Keratinocyte (primary cell): ENCODE measurements at regions not wholly inside any gene's neighbourhood (a gene's known extent, or its start where the extent isn't known, plus 50 kb on each side); places are given as distances from the start of the nearest gene placed in this dataset.
"Not testable (repeated sequence)": the region's sequence is repeated elsewhere in the genome, so short reads cannot be mapped to it uniquely, and the experiment has no call there.

Experiments
- EZH2 ChIP-seq: IDR thresholded peaks from one replicate; pipeline ENCODE4 v1.6.1; 2012; ENCODE audit warnings: inconsistent platforms, mild to moderate bottlenecking, low read length, moderate library complexity
- TF ChIP-seq, protein P1 (sequence below), 3 experiments: IDR thresholded peaks in 1 of 3; conservative IDR thresholded peaks in 1 of 3; optimal IDR thresholded peaks in 1 of 3; 2 replicates in 2 of 3; 3 replicates in 1 of 3; pipeline versions ENCODE3 to v1.5.1; 2011; ENCODE audit warnings: low read length in 3 of 3, mild to moderate bottlenecking in 3 of 3, moderate library complexity in 2 of 3, control low read depth in 1 of 3, inconsistent platforms in 1 of 3; ENCODE audit not compliant: insufficient read depth in 2 of 3; ENCODE audit errors: extremely low read depth in 1 of 3

DNA sequence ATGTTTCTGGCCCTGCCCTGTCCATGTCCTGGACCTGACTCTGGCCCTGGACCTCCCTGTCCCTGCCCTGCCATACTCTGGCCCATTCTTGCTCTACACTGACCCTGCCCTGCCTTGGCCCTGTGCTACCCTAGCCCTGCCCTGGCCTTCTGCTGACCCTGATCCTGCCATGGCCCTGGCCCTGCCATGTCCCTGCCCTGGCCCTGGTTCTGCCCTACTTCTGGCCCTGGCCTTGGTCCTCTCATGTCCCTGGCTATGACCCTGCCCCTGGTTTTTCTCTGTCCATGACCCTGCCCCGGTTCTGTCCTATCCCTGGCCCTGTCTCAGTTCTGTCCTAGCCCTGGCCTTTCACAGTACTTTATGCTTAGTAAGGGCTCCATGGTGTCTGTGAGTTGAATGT, 234.5 kb downstream of the GOLGA6L6 start:
- TF ChIP-seq, protein P1, sequence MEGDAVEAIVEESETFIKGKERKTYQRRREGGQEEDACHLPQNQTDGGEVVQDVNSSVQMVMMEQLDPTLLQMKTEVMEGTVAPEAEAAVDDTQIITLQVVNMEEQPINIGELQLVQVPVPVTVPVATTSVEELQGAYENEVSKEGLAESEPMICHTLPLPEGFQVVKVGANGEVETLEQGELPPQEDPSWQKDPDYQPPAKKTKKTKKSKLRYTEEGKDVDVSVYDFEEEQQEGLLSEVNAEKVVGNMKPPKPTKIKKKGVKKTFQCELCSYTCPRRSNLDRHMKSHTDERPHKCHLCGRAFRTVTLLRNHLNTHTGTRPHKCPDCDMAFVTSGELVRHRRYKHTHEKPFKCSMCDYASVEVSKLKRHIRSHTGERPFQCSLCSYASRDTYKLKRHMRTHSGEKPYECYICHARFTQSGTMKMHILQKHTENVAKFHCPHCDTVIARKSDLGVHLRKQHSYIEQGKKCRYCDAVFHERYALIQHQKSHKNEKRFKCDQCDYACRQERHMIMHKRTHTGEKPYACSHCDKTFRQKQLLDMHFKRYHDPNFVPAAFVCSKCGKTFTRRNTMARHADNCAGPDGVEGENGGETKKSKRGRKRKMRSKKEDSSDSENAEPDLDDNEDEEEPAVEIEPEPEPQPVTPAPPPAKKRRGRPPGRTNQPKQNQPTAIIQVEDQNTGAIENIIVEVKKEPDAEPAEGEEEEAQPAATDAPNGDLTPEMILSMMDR (optimal IDR thresholded peaks at IDR 0.05 in 1 of 3, IDR thresholded peaks at IDR 0.05 in 1 of 3, conservative IDR thresholded peaks at IDR 0.05 in 1 of 3; ENCODE audit: extremely low read depth in 1 of 3, insufficient read depth in 2 of 3, low read length in 3 of 3), result not testable (repeated sequence)
- not testable (repeated sequence) for TF ChIP-seq EZH2
